Suprapubic skin (tissue), 3 donors: ENCODE measurements at regions not wholly inside any gene's neighbourhood (a gene's known extent, or its start where the extent isn't known, plus 50 kb on each side); places are given as distances from the start of the nearest gene placed in this dataset.

Experiments
- POLR2A ChIP-seq, 2 donors: fragments of 450-650 bp; IDR thresholded peaks; one replicate each; pipeline ENCODE4 v1.6.1; 2017; ENCODE audit warnings: antibody characterized with exemption in 2 of 2, mild to moderate bottlenecking in 2 of 2, moderate library complexity in 2 of 2
- TF ChIP-seq, protein P1 (sequence below), 2 donors: fragments of 200-600 bp in 1 of 2; fragments of 450-650 bp in 1 of 2; sonication (generic) in 1 of 2; IDR thresholded peaks; one replicate each; pipeline ENCODE4 v1.5.1; 2016 to 2019; ENCODE audit warnings: antibody characterized with exemption in 2 of 2, mild to moderate bottlenecking in 1 of 2, moderate library complexity in 1 of 2

DNA sequence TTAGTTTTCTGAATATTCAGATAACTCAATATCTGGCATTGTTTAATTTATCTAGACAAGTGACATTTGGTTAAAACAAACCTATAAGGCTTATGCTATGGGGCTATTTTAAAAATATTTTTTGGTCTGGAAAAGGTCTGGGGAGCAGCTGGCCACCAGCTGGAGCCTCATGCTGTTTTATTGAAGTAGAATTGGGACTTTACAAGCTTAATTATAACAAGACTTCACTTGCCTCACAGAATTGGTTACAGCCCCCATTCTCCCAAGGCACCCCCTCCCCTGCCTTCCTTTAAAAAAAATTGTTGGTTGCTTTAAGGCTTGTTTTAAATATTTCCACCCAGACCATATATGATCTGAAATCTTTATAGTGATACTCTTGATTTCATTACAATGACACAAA lies 453.9 kb downstream of the ADAMTS20 start:
- TF ChIP-seq, protein P1, sequence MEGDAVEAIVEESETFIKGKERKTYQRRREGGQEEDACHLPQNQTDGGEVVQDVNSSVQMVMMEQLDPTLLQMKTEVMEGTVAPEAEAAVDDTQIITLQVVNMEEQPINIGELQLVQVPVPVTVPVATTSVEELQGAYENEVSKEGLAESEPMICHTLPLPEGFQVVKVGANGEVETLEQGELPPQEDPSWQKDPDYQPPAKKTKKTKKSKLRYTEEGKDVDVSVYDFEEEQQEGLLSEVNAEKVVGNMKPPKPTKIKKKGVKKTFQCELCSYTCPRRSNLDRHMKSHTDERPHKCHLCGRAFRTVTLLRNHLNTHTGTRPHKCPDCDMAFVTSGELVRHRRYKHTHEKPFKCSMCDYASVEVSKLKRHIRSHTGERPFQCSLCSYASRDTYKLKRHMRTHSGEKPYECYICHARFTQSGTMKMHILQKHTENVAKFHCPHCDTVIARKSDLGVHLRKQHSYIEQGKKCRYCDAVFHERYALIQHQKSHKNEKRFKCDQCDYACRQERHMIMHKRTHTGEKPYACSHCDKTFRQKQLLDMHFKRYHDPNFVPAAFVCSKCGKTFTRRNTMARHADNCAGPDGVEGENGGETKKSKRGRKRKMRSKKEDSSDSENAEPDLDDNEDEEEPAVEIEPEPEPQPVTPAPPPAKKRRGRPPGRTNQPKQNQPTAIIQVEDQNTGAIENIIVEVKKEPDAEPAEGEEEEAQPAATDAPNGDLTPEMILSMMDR (IDR thresholded peaks at IDR 0.05): no peak
- no peak for TF ChIP-seq POLR2A (IDR thresholded peaks at IDR 0.05)
